ENCODE measurements at regions not wholly inside any gene's neighbourhood (a gene's known extent, or its start where the extent isn't known, plus 50 kb on each side); places are given as distances from the start of the nearest gene placed in this dataset.

- H3K9me3 ChIP-seq (ENCODE audit: low read length) = no peaks in the 10 kb centered on the region
- H3K4me2 ChIP-seq (ENCODE audit: low read length) = no peak overlapping the region
- H3K9me2 ChIP-seq (ENCODE audit: insufficient read depth, low read length) = no peaks in the 10 kb centered on the region
- no peaks in the 10 kb centered on the region for H3K36me3 ChIP-seq (ENCODE audit: insufficient read depth, low read length)
- H4K20me1 ChIP-seq (ENCODE audit: insufficient read depth, low read length) = no peaks in the 10 kb centered on the region
- H3K27ac ChIP-seq (ENCODE audit: low read depth, low read length, poor library complexity, severe bottlenecking) = no peak overlapping the region
- BruUV-seq (replicated peaks) = no TSS peak
- ChIA-PET CTCF (ENCODE audit: unreplicated experiment) (no interaction called here), POLR2A (no interaction called here)
- intact Hi-C loops (cut with micrococcal nuclease; ENCODE audit: unreplicated experiment) = no loop called here
- TF ChIP-seq, protein P1, sequence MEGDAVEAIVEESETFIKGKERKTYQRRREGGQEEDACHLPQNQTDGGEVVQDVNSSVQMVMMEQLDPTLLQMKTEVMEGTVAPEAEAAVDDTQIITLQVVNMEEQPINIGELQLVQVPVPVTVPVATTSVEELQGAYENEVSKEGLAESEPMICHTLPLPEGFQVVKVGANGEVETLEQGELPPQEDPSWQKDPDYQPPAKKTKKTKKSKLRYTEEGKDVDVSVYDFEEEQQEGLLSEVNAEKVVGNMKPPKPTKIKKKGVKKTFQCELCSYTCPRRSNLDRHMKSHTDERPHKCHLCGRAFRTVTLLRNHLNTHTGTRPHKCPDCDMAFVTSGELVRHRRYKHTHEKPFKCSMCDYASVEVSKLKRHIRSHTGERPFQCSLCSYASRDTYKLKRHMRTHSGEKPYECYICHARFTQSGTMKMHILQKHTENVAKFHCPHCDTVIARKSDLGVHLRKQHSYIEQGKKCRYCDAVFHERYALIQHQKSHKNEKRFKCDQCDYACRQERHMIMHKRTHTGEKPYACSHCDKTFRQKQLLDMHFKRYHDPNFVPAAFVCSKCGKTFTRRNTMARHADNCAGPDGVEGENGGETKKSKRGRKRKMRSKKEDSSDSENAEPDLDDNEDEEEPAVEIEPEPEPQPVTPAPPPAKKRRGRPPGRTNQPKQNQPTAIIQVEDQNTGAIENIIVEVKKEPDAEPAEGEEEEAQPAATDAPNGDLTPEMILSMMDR (conservative IDR thresholded peaks at IDR 0.05; ENCODE audit: low read length) = no peak
- TF ChIP-seq EZH2phosphoT487 (IDR thresholded peaks at IDR 0.05; ENCODE audit: borderline replicate concordance, low read depth, low read length) = no peak
- no peak overlapping the region for H2AFZ ChIP-seq (ENCODE audit: low read length)
- H3K4me3 ChIP-seq (ENCODE audit: low read depth, low read length, poor library complexity, severe bottlenecking) = no peak overlapping the region
- no peaks in the 10 kb centered on the region for H3K4me1 ChIP-seq (ENCODE audit: insufficient read depth, low read length, poor library complexity, severe bottlenecking)
- no peaks in the 10 kb centered on the region for H3K79me2 ChIP-seq (ENCODE audit: insufficient read depth, low read depth, low read length)
- no peak for DNase-seq (ENCODE audit: low spot score)
Observed at GRCh38 chr1:238753252-238753651, 633.1 kb upstream of the CHRM3 start.

DNA sequence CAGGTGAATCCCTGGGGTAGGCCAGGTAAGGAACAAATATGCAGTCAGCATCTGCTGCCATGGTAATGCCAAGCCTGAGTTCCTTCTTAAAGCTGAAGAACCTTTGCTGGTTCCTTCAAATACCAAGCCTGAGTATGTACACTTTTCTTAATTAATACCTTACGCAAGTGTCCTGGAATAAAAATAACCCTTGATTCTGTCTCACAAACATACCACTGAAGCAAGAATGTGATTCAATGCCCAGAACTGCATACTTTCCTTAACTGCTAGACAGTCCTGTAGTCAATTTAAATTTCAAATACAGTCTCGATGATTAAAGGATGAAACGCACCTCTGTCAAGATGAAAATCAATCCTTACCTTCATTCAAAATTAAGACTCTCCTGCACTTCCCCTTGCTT lies 634.0 kb upstream of the CHRM3 start:
- Histone ChIP-seq H3K4me1 (ENCODE audit: insufficient read depth, low read length, poor library complexity, severe bottlenecking) (no peaks in the 10 kb centered on the region), H3K9me3 (ENCODE audit: low read length) (no peaks in the 10 kb centered on the region), H3K79me2 (ENCODE audit: insufficient read depth, low read depth, low read length) (no peaks in the 10 kb centered on the region), H3K36me3 (ENCODE audit: insufficient read depth, low read length) (no peaks in the 10 kb centered on the region), H3K9me2 (ENCODE audit: insufficient read depth, low read length) (no peaks in the 10 kb centered on the region), H4K20me1 (ENCODE audit: insufficient read depth, low read length) (no peaks in the 10 kb centered on the region), H3K27ac (ENCODE audit: low read depth, low read length, poor library complexity, severe bottlenecking) (no peak overlapping the region), H3K4me2 (ENCODE audit: low read length) (no peak overlapping the region), H3K4me3 (ENCODE audit: low read depth, low read length, poor library complexity, severe bottlenecking) (no peak overlapping the region), H2AFZ (ENCODE audit: low read length) (no peak overlapping the region)
- no peak for TF ChIP-seq EZH2phosphoT487 (IDR thresholded peaks at IDR 0.05; ENCODE audit: borderline replicate concordance, low read depth, low read length)
- TF ChIP-seq, protein P1 (conservative IDR thresholded peaks at IDR 0.05; ENCODE audit: low read length) = no peak
- intact Hi-C loops (cut with micrococcal nuclease; ENCODE audit: unreplicated experiment) = no loop called here
- POLR2A ChIA-PET = interaction anchor here (0.6 kb wide), 1 partner anchor 254 kb away, joined by 5 read pairs; no protein-coding TSS in a partner anchor
- CTCF ChIA-PET (ENCODE audit: unreplicated experiment) = no interaction called here
- no peak for DNase-seq (ENCODE audit: low spot score)
- BruUV-seq (replicated peaks) = no TSS peak

DNA sequence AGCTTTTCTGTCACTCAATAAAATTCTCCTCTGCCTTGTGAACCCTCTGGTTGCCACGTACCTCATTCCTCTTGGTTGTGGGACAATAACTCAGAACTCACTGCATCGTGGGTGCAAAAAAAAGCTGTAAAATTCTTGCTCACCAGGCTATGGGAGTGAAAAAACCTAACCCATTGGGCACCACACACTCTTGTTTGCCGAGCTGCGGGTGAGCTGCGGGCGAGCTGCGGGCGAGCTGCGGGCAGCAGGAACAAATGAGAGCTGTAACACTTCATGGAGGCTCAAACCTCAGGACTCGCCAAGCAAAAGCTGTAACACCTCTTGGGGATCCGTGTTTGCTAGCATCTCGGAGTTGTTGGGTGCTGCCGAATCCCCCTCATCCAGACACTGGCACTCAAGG lies 641.3 kb upstream of the CHRM3 start:
- POLR2A ChIA-PET = interaction anchor here (1.1 kb wide), 1 partner anchor 196 kb away, joined by 3 read pairs; no protein-coding TSS in a partner anchor
- H3K9me3 ChIP-seq (ENCODE audit: low read length) = no peaks in the 10 kb centered on the region
- H3K4me3 ChIP-seq (ENCODE audit: low read depth, low read length, poor library complexity, severe bottlenecking) = no peak overlapping the region
- CTCF ChIA-PET (ENCODE audit: unreplicated experiment) = no interaction called here
- H3K27ac ChIP-seq (ENCODE audit: low read depth, low read length, poor library complexity, severe bottlenecking) = no peak overlapping the region
- TF ChIP-seq, protein P1 (conservative IDR thresholded peaks at IDR 0.05; ENCODE audit: low read length) = no peak
- TF ChIP-seq EZH2phosphoT487 (IDR thresholded peaks at IDR 0.05; ENCODE audit: borderline replicate concordance, low read depth, low read length) = no peak
- no peaks in the 10 kb centered on the region for H3K36me3 ChIP-seq (ENCODE audit: insufficient read depth, low read length)
- H2AFZ ChIP-seq (ENCODE audit: low read length) = no peak overlapping the region
- no TSS peak for BruUV-seq (replicated peaks)
- intact Hi-C loops (cut with micrococcal nuclease; ENCODE audit: unreplicated experiment) = no loop called here
- DNase-seq (ENCODE audit: low spot score) = no peak
- H3K9me2 ChIP-seq (ENCODE audit: insufficient read depth, low read length) = no peaks in the 10 kb centered on the region
- no peaks in the 10 kb centered on the region for H3K4me1 ChIP-seq (ENCODE audit: insufficient read depth, low read length, poor library complexity, severe bottlenecking)
- H3K79me2 ChIP-seq (ENCODE audit: insufficient read depth, low read depth, low read length) = no peaks in the 10 kb centered on the region
- H4K20me1 ChIP-seq (ENCODE audit: insufficient read depth, low read length) = no peaks in the 10 kb centered on the region
- H3K4me2 ChIP-seq (ENCODE audit: low read length) = no peak overlapping the region

Data from OCI-LY7 (cell line).